GM18498 (cell line): ENCODE measurements at regions not wholly inside any gene's neighbourhood (a gene's known extent, or its start where the extent isn't known, plus 50 kb on each side); places are given as distances from the start of the nearest gene placed in this dataset.
"Not testable (repeated sequence)": the region's sequence is repeated elsewhere in the genome, so short reads cannot be mapped to it uniquely, and the experiment has no call there.

ENCODE experiments used
- ATAC-seq: cut with Tn5 transposase; IDR thresholded peaks from one replicate; pipeline ENCODE4 v1.9.1; 2021; ENCODE audit warnings: mild to moderate bottlenecking, moderate library complexity; ENCODE audit not compliant: unreplicated experiment

GRCh38 chr1:177648138-177648537 is 321.7 kb downstream of the SEC16B start:
- no peak for ATAC-seq

GRCh38 chr1:177646757-177647730 is 322.8 kb downstream of the SEC16B start:
- no peak for ATAC-seq

- no peak for ATAC-seq
These were observed 324.2 kb downstream of the SEC16B start for GRCh38 chr1:177645491-177646190.

- ATAC-seq: no peak
These were observed 329.2 kb downstream of the SEC16B start for GRCh38 chr1:177640687-177641086.

- ATAC-seq: not testable (repeated sequence)
These were observed 335.7 kb downstream of the SEC16B start for GRCh38 chr1:177634151-177634550.

GRCh38 chr1:177632923-177633615 is 336.8 kb downstream of the SEC16B start:
- ATAC-seq: no peak

- ATAC-seq: no peak
These were observed 338.1 kb downstream of the SEC16B start for GRCh38 chr1:177631770-177632169.

GRCh38 chr1:177629526-177629925 is 340.3 kb downstream of the SEC16B start:
- ATAC-seq: no peak

GRCh38 chr1:177627148-177627910 is 342.5 kb downstream of the SEC16B start:
- no peak for ATAC-seq

- no peak for ATAC-seq
These were observed 349.1 kb downstream of the SEC16B start for GRCh38 chr1:177620636-177621190.

GRCh38 chr1:177615251-177615650 is 354.6 kb downstream of the SEC16B start:
- ATAC-seq: no peak

- no peak for ATAC-seq
These were observed 358.5 kb downstream of the SEC16B start for GRCh38 chr1:177611402-177611801.

GRCh38 chr1:177609953-177610352 is 359.9 kb downstream of the SEC16B start:
- no peak for ATAC-seq

GRCh38 chr1:177600936-177601335 is 368.9 kb downstream of the SEC16B start:
- ATAC-seq: no peak

GRCh38 chr1:177600321-177600720 is 369.5 kb downstream of the SEC16B start:
- ATAC-seq: no peak

- no peak for ATAC-seq
These were observed 372.5 kb downstream of the SEC16B start for GRCh38 chr1:177597393-177597792.

GRCh38 chr1:177596485-177596884 is 373.4 kb downstream of the SEC16B start:
- no peak for ATAC-seq

GRCh38 chr1:177593105-177593504 is 376.8 kb downstream of the SEC16B start:
- no peak for ATAC-seq

- ATAC-seq: no peak
These were observed 377.2 kb downstream of the SEC16B start for GRCh38 chr1:177592624-177593023.

GRCh38 chr1:177591155-177591554 is 378.7 kb downstream of the SEC16B start:
- no peak for ATAC-seq
